IPS DF 4.7 (cell line): ENCODE measurements at regions not wholly inside any gene's neighbourhood (a gene's known extent, or its start where the extent isn't known, plus 50 kb on each side); places are given as distances from the start of the nearest gene placed in this dataset.
A peak's percentile ranks its signal among the peaks of the same experiment; 100 is the strongest.

Source experiments
- DNase-seq: peaks from one replicate; pipeline ENCODE4 v3.0.0-alpha.2; 2013; ENCODE audit warnings: low spot score; ENCODE audit errors: extremely low read depth

GRCh38 chr1:106926803-106927582 is 129.5 kb upstream of the PRMT6 start:
- no peak for DNase-seq

GRCh38 chr1:106937104-106937503 is 119.4 kb upstream of the PRMT6 start:
- no peak for DNase-seq

- no peak for DNase-seq
Measured at GRCh38 chr1:106944721-106945120, 111.8 kb upstream of the PRMT6 start.

GRCh38 chr1:106952776-106953175 is 103.7 kb upstream of the PRMT6 start:
- no peak for DNase-seq

- DNase-seq = no peak
Measured at GRCh38 chr1:106954661-106955229, 101.7 kb upstream of the PRMT6 start.

GRCh38 chr1:106956721-106957120 is 99.8 kb upstream of the PRMT6 start:
- no peak for DNase-seq

- DNase-seq = no peak
Measured at GRCh38 chr1:106957795-106958194, 98.7 kb upstream of the PRMT6 start.

- no peak for DNase-seq
Measured at GRCh38 chr1:106960412-106960811, 96.1 kb upstream of the PRMT6 start.

- DNase-seq = no peak
Measured at GRCh38 chr1:106961646-106962045, 94.8 kb upstream of the PRMT6 start.

- no peak for DNase-seq
Measured at GRCh38 chr1:106962591-106962990, 93.9 kb upstream of the PRMT6 start.

GRCh38 chr1:106964495-106964894 is 92.0 kb upstream of the PRMT6 start:
- DNase-seq = no peak

GRCh38 chr1:106968644-106969043 is 87.8 kb upstream of the PRMT6 start:
- DNase-seq = no peak

- DNase-seq = no peak
Measured at GRCh38 chr1:106969731-106970130, 86.7 kb upstream of the PRMT6 start.

- no peak for DNase-seq
Measured at GRCh38 chr1:106972074-106972473, 84.4 kb upstream of the PRMT6 start.

- DNase-seq = peak; percentile 36
Measured at GRCh38 chr1:106975944-106976343, 80.5 kb upstream of the PRMT6 start.

- DNase-seq = no peak
Measured at GRCh38 chr1:106978477-106979322, 77.8 kb upstream of the PRMT6 start.

GRCh38 chr1:106979371-106979770 is 77.1 kb upstream of the PRMT6 start:
- no peak for DNase-seq

GRCh38 chr1:106980121-106980520 is 76.4 kb upstream of the PRMT6 start:
- DNase-seq = no peak

- no peak for DNase-seq
Measured at GRCh38 chr1:106984801-106985200, 71.7 kb upstream of the PRMT6 start.

GRCh38 chr1:106986603-106987002 is 69.9 kb upstream of the PRMT6 start:
- DNase-seq = no peak

- no peak for DNase-seq
Measured at GRCh38 chr1:106995970-106996369, 60.5 kb upstream of the PRMT6 start.

- DNase-seq = no peak
Measured at GRCh38 chr1:106998431-106999002, 58.0 kb upstream of the PRMT6 start.
